Ureter (tissue), 1 donor: ENCODE measurements at regions not wholly inside any gene's neighbourhood (a gene's known extent, or its start where the extent isn't known, plus 50 kb on each side); places are given as distances from the start of the nearest gene placed in this dataset.
"Not testable (repeated sequence)": the region's sequence is repeated elsewhere in the genome, so short reads cannot be mapped to it uniquely, and the experiment has no call there.

ENCODE experiments used
- DNase-seq: peaks from one replicate; pipeline ENCODE4 v3.0.0-alpha.2; 2020; ENCODE audit warnings: low spot score
- donor health status: DM: yes; HTN: yes; CAD: no.

GRCh38 chr1:243996223-243996622 lies 54.9 kb upstream of the ZBTB18 start:
- no peak for DNase-seq

- DNase-seq: no peak
These were observed 59.4 kb upstream of the ZBTB18 start for GRCh38 chr1:243991650-243992049.

- no peak for DNase-seq
These were observed 66.3 kb upstream of the ZBTB18 start for GRCh38 chr1:243984788-243985187.

- DNase-seq: no peak
These were observed 68.5 kb upstream of the ZBTB18 start for GRCh38 chr1:243982447-243983018.

GRCh38 chr1:243980471-243980870 lies 70.6 kb upstream of the ZBTB18 start:
- DNase-seq: no peak

- DNase-seq: no peak
These were observed 71.0 kb upstream of the ZBTB18 start for GRCh38 chr1:243980071-243980470.

GRCh38 chr1:243979396-243979795 lies 71.7 kb upstream of the ZBTB18 start:
- peak; percentile 45 for DNase-seq

GRCh38 chr1:243977094-243977493 lies 74.0 kb upstream of the ZBTB18 start:
- DNase-seq: no peak

- no peak for DNase-seq
These were observed 76.4 kb upstream of the ZBTB18 start for GRCh38 chr1:243974451-243975292.

- DNase-seq: no peak
These were observed 77.9 kb upstream of the ZBTB18 start for GRCh38 chr1:243973169-243973568.

- no peak for DNase-seq
These were observed 81.0 kb upstream of the ZBTB18 start for GRCh38 chr1:243970077-243970476.

GRCh38 chr1:243968413-243968812 lies 82.7 kb upstream of the ZBTB18 start:
- DNase-seq: no peak

- DNase-seq: no peak
These were observed 86.2 kb upstream of the ZBTB18 start for GRCh38 chr1:243964915-243965314.

GRCh38 chr1:243963571-243963970 lies 87.5 kb upstream of the ZBTB18 start:
- no peak for DNase-seq

GRCh38 chr1:243962541-243962940 lies 88.5 kb upstream of the ZBTB18 start:
- DNase-seq: no peak

- DNase-seq: no peak
These were observed 91.1 kb upstream of the ZBTB18 start for GRCh38 chr1:243959998-243960397.

GRCh38 chr1:243957141-243957540 lies 93.9 kb upstream of the ZBTB18 start:
- DNase-seq: no peak

GRCh38 chr1:243956450-243956849 lies 94.6 kb upstream of the ZBTB18 start:
- DNase-seq: no peak

- not testable (repeated sequence) for DNase-seq
These were observed 99.9 kb upstream of the ZBTB18 start for GRCh38 chr1:243951207-243951606.

- DNase-seq: no peak
These were observed 100.1 kb upstream of the AKT3 start for GRCh38 chr1:243950166-243950565.

GRCh38 chr1:243946946-243947345 lies 96.9 kb upstream of the AKT3 start:
- DNase-seq: no peak

- DNase-seq: no peak
These were observed 96.2 kb upstream of the AKT3 start for GRCh38 chr1:243946253-243946652.

GRCh38 chr1:243945727-243946126 lies 95.7 kb upstream of the AKT3 start:
- DNase-seq: no peak
